ENCODE measurements at regions not wholly inside any gene's neighbourhood (a gene's known extent, or its start where the extent isn't known, plus 50 kb on each side); places are given as distances from the start of the nearest gene placed in this dataset.

GRCh38 chr11:92596596-92597317 lies 372.1 kb downstream of the FAT3 start:
- no peaks in the 10 kb centered on the region for H3K9me3 ChIP-seq (ENCODE audit: control insufficient read depth, low read depth, low read length)
- dilution Hi-C loops (cut with MboI; ENCODE audit: extremely low pct_ligation_motif_present, low sequenced_read_pairs): no loop called here
- peak; percentile 19 for DNase-seq (ENCODE audit: low read depth, low spot score)
- no peaks in the 10 kb centered on the region for H3K27me3 ChIP-seq (ENCODE audit: control insufficient read depth, extremely low read depth, insufficient read depth, low read length)
- no peaks in the 10 kb centered on the region for H4K20me1 ChIP-seq (ENCODE audit: control insufficient read depth, extremely low read depth, insufficient read depth, low read length)
- no peaks in the 10 kb centered on the region for H3K79me2 ChIP-seq (ENCODE audit: control insufficient read depth, insufficient read depth, low read length)
- H3K27ac ChIP-seq (ENCODE audit: control insufficient read depth, insufficient read depth, low read length): no peak overlapping the region
- H3K4me3 ChIP-seq (ENCODE audit: control insufficient read depth in 2 of 3, extremely low read depth in 1 of 3, insufficient read depth in 2 of 3, low read depth in 1 of 3, low read length in 3 of 3): no peak overlapping the region
- H3K4me1 ChIP-seq (ENCODE audit: control insufficient read depth, extremely low read depth, insufficient read depth, low read length): no peaks in the 10 kb centered on the region
- H3K36me3 ChIP-seq (ENCODE audit: control insufficient read depth in 2 of 2, extremely low read depth in 1 of 2, insufficient read depth in 2 of 2, low read length in 2 of 2): no peaks in the 10 kb centered on the region
- H2AFZ ChIP-seq (ENCODE audit: control insufficient read depth, low read length): no peak overlapping the region
- H3K9ac ChIP-seq (ENCODE audit: control insufficient read depth, extremely low read depth, insufficient read depth, low read length): no peak overlapping the region
- TF ChIP-seq EZH2 (IDR thresholded peaks at IDR 0.05; ENCODE audit: low read length) (no peak), CTCF (optimal IDR thresholded peaks at IDR 0.05 in 1 of 3, IDR thresholded peaks at IDR 0.05 in 1 of 3, conservative IDR thresholded peaks at IDR 0.05 in 1 of 3; ENCODE audit: extremely low read depth in 1 of 3, insufficient read depth in 2 of 3, low read length in 3 of 3) (no peak)
- H3K4me2 ChIP-seq (ENCODE audit: control insufficient read depth, extremely low read depth, insufficient read depth, low read depth, low read length): no peak overlapping the region
- H3K9me1 ChIP-seq (ENCODE audit: control insufficient read depth, extremely low read depth, insufficient read depth, low read length): no peaks in the 10 kb centered on the region
- FAIRE-seq: peak; percentile 29

- TF ChIP-seq EZH2 (IDR thresholded peaks at IDR 0.05; ENCODE audit: low read length) (no peak), CTCF (optimal IDR thresholded peaks at IDR 0.05 in 1 of 3, IDR thresholded peaks at IDR 0.05 in 1 of 3, conservative IDR thresholded peaks at IDR 0.05 in 1 of 3; ENCODE audit: extremely low read depth in 1 of 3, insufficient read depth in 2 of 3, low read length in 3 of 3) (no peak)
- no peak overlapping the region for H3K4me3 ChIP-seq (ENCODE audit: control insufficient read depth in 2 of 3, extremely low read depth in 1 of 3, insufficient read depth in 2 of 3, low read depth in 1 of 3, low read length in 3 of 3)
- no peak overlapping the region for H3K4me2 ChIP-seq (ENCODE audit: control insufficient read depth, extremely low read depth, insufficient read depth, low read depth, low read length)
- no peaks in the 10 kb centered on the region for H3K36me3 ChIP-seq (ENCODE audit: control insufficient read depth in 2 of 2, extremely low read depth in 1 of 2, insufficient read depth in 2 of 2, low read length in 2 of 2)
- H2AFZ ChIP-seq (ENCODE audit: control insufficient read depth, low read length): no peak overlapping the region
- no peak overlapping the region for H3K27ac ChIP-seq (ENCODE audit: control insufficient read depth, insufficient read depth, low read length)
- H4K20me1 ChIP-seq (ENCODE audit: control insufficient read depth, extremely low read depth, insufficient read depth, low read length): no peaks in the 10 kb centered on the region
- peaks cover 4% of the 10 kb centered on the region for H3K27me3 ChIP-seq (ENCODE audit: control insufficient read depth, extremely low read depth, insufficient read depth, low read length)
- H3K9me1 ChIP-seq (ENCODE audit: control insufficient read depth, extremely low read depth, insufficient read depth, low read length): no peaks in the 10 kb centered on the region
- H3K4me1 ChIP-seq (ENCODE audit: control insufficient read depth, extremely low read depth, insufficient read depth, low read length): no peaks in the 10 kb centered on the region
- H3K9ac ChIP-seq (ENCODE audit: control insufficient read depth, extremely low read depth, insufficient read depth, low read length): no peak overlapping the region
- no peak for DNase-seq (ENCODE audit: low read depth, low spot score)
- dilution Hi-C loops (cut with MboI; ENCODE audit: extremely low pct_ligation_motif_present, low sequenced_read_pairs): no loop called here
- H3K9me3 ChIP-seq (ENCODE audit: control insufficient read depth, low read depth, low read length): no peaks in the 10 kb centered on the region
- FAIRE-seq: no peak
- no peaks in the 10 kb centered on the region for H3K79me2 ChIP-seq (ENCODE audit: control insufficient read depth, insufficient read depth, low read length)
Measured at GRCh38 chr11:92601048-92601447, 368.4 kb upstream of the MTNR1B start.

All from keratinocyte (primary cell).